ENCODE measurements at regions not wholly inside any gene's neighbourhood (a gene's known extent, or its start where the extent isn't known, plus 50 kb on each side); places are given as distances from the start of the nearest gene placed in this dataset.
"Not testable (repeated sequence)": the region's sequence is repeated elsewhere in the genome, so short reads cannot be mapped to it uniquely, and the experiment has no call there.

DNA sequence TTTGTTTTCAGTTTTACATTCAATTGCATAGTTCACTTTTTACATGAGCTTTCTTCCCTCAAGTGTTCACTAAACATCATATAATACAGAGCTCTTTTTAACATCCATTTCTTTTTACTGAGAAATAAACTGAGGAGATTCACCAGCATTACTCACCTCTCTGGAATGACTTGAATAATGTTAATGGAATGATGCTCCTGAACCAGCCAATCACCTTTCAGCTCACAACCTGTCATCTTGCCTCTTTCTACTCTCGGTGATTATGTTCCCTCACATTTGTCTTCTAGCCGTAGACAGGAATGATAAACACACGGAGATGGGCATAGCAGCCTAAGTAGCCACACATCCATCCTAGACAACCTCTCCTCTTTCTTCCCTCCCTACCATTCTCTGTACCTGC is 301.7 kb downstream of the PAX3 start:
- no peaks in the 10 kb centered on the region for H3K9me3 ChIP-seq
- no peak overlapping the region for H3K4me3 ChIP-seq
- H3K27ac ChIP-seq: no peak overlapping the region
- 73 to 83% methylated on average over 3 of the region's 3 CpGs for WGBS, 2 donors
- H3K36me3 ChIP-seq: no peaks in the 10 kb centered on the region
- TF ChIP-seq POLR2A (IDR thresholded peaks at IDR 0.05) (no peak), EP300 (IDR thresholded peaks at IDR 0.05) (no peak)
- TF ChIP-seq, protein P1, sequence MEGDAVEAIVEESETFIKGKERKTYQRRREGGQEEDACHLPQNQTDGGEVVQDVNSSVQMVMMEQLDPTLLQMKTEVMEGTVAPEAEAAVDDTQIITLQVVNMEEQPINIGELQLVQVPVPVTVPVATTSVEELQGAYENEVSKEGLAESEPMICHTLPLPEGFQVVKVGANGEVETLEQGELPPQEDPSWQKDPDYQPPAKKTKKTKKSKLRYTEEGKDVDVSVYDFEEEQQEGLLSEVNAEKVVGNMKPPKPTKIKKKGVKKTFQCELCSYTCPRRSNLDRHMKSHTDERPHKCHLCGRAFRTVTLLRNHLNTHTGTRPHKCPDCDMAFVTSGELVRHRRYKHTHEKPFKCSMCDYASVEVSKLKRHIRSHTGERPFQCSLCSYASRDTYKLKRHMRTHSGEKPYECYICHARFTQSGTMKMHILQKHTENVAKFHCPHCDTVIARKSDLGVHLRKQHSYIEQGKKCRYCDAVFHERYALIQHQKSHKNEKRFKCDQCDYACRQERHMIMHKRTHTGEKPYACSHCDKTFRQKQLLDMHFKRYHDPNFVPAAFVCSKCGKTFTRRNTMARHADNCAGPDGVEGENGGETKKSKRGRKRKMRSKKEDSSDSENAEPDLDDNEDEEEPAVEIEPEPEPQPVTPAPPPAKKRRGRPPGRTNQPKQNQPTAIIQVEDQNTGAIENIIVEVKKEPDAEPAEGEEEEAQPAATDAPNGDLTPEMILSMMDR (IDR thresholded peaks at IDR 0.05): no peak
- H3K4me1 ChIP-seq: no peaks in the 10 kb centered on the region
- H3K27me3 ChIP-seq: no peaks in the 10 kb centered on the region
- DNase-seq (ENCODE audit: low spot score in 2 of 2): no peak

DNA sequence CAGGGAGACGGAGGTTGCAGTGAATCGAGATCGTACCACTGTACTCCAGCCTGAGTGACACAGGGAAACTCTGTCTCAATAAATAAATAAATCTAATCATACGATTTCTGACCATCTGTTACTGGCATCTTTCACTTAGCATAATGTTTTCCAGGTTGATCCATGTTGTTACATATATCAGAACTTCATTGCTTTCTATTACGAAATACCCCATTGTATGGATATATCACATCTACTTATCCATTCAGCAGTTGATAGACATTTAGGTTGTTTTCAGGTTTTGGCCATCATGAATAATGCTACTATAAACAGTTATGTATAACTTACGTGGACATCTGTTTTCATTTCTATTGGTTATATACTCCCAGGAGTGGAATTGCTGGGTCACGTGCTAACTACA is 303.9 kb downstream of the PAX3 start:
- WGBS, 2 donors: 85 to 86% methylated on average over 7 of the region's 7 CpGs
- no peaks in the 10 kb centered on the region for H3K27me3 ChIP-seq
- no peaks in the 10 kb centered on the region for H3K4me1 ChIP-seq
- DNase-seq (ENCODE audit: low spot score in 2 of 2): no peak
- H3K27ac ChIP-seq: no peak overlapping the region
- H3K9me3 ChIP-seq: no peaks in the 10 kb centered on the region
- no peak for TF ChIP-seq POLR2A (IDR thresholded peaks at IDR 0.05)
- H3K36me3 ChIP-seq: no peaks in the 10 kb centered on the region
- H3K4me3 ChIP-seq: no peak overlapping the region

DNA sequence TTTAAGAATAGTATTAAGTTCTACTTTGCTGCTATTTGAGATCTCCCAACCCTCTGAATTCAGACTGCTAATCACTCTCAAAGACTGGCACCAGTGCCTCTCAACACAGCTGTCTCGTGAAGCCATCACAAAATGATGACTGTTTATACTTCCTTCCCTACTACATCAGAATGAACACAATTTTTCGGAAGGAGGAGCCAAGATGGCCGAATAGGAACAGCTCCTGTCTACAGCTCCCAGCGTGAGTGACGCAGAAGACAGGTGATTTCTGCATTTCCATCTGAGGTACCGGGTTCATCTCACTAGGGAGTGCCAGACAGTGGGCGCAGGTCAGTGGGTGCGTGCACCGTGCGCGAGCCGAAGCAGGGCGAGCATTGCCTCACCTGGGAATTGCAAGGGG is 314.4 kb downstream of the PAX3 start:
- not testable (repeated sequence) for H3K36me3 ChIP-seq; DNase-seq (ENCODE audit: low spot score in 2 of 2); H3K27ac ChIP-seq; H3K9me3 ChIP-seq; H3K4me3 ChIP-seq; H3K4me1 ChIP-seq; H3K27me3 ChIP-seq
- WGBS, 2 donors: 93% methylated on average over 6 to 13 of the region's 13 CpGs

DNA sequence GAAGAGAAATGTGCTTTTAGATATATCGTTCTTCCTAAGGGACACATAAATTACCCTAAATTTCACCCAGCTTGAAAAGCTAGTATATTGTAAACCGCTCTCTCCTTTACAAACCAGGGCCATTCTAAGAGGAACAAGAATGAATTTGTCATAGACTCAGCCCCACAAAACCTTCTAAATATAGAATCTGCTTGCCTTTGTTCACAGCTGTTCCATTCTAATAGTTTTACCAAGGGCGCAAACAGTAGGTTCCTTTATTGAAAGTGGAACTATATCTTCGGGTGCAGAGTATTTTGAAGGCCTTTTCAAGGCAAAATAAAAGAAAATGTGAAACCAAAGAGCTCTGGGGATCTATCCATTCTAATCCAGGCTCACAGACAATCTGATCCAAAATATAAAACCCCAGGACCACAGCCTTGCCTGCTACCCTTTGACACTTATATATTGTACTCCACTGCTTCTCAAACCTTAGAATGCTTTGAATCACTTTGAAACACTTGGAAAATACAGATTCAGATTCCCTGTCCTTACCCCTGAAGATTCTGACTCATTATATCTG is 316.8 kb downstream of the PAX3 start:
- Histone ChIP-seq H3K27me3 (no peaks in the 10 kb centered on the region), H3K36me3 (no peaks in the 10 kb centered on the region), H3K4me3 (no peak overlapping the region), H3K4me1 (no peaks in the 10 kb centered on the region), H3K9me3 (no peaks in the 10 kb centered on the region), H3K27ac (peak overlapping the region in 2 of 4 donors; percentile 26 to 41)
- TF ChIP-seq, protein P1 (IDR thresholded peaks at IDR 0.05): no peak
- TF ChIP-seq POLR2A (IDR thresholded peaks at IDR 0.05) (no peak), EP300 (IDR thresholded peaks at IDR 0.05) (no peak)
- WGBS, 2 donors: 42 to 47% methylated on average over 4 of the region's 4 CpGs
- no peak for DNase-seq (ENCODE audit: low spot score in 2 of 2)

DNA sequence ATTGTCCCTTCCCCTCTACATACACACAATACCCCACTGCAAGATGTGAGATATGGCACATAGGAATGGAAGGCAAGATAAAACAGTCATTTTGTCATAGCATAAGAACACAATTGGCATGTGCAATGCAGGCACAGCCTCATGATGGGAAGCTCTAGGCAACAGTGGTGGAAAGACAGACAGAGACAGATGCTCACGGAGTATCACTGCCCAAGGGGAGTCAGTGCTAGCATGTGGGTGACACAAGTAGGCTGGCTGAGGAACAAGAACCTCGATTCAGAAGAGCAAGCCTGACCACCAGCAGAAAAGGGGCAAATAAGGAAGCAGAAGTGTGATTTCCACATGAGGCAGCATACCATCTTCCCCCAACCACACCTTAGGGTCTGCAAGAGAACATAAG is 323.6 kb downstream of the PAX3 start:
- Histone ChIP-seq H3K4me1 (no peaks in the 10 kb centered on the region), H3K27me3 (no peaks in the 10 kb centered on the region), H3K36me3 (no peaks in the 10 kb centered on the region), H3K4me3 (no peak overlapping the region), H3K9me3 (no peaks in the 10 kb centered on the region), H3K27ac (no peak overlapping the region)
- WGBS, 2 donors: 76 to 87% methylated on average over 2 of the region's 2 CpGs
- no peak for DNase-seq (ENCODE audit: low spot score in 2 of 2)
- no peak for TF ChIP-seq POLR2A (IDR thresholded peaks at IDR 0.05)
- TF ChIP-seq, protein P1 (IDR thresholded peaks at IDR 0.05): no peak
- TF ChIP-seq EP300 (IDR thresholded peaks at IDR 0.05): no peak

DNA sequence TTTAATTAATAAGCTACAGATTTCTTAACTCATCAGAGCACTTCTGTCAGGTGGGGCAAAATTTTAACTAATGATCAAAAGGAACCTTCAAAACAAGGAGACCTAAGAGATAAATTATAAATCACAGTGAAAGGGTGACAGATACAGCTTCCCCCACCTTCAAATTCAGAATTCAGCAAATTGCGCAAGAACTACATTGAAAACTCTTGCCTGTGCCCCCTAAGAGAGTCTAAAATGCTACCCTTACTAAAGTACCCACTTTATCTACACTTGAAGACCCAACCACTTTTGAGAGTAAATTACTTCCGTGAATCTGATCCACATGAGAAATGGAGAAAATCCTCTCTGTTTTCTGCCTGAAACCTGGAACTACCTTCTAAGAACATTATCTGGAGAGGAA is 324.9 kb downstream of the PAX3 start:
- H3K36me3 ChIP-seq: no peaks in the 10 kb centered on the region
- no peak for DNase-seq (ENCODE audit: low spot score in 2 of 2)
- H3K4me3 ChIP-seq: no peak overlapping the region
- TF ChIP-seq, protein P1 (IDR thresholded peaks at IDR 0.05): no peak
- 94 to 97% methylated on average over 2 of the region's 2 CpGs for WGBS, 2 donors
- no peak overlapping the region for H3K27ac ChIP-seq
- no peaks in the 10 kb centered on the region for H3K4me1 ChIP-seq
- H3K9me3 ChIP-seq: no peaks in the 10 kb centered on the region
- no peaks in the 10 kb centered on the region for H3K27me3 ChIP-seq

Data from tibial nerve (tissue), 4 donors.